ENCODE measurements at regions not wholly inside any gene's neighbourhood (a gene's known extent, or its start where the extent isn't known, plus 50 kb on each side); places are given as distances from the start of the nearest gene placed in this dataset.

GRCh38 chr13:60758637-60759036 lies 361.6 kb downstream of the TDRD3 start:
- no peak for FAIRE-seq

- no peak for FAIRE-seq
Observed at GRCh38 chr13:60757501-60758215, 360.6 kb downstream of the TDRD3 start.

DNA sequence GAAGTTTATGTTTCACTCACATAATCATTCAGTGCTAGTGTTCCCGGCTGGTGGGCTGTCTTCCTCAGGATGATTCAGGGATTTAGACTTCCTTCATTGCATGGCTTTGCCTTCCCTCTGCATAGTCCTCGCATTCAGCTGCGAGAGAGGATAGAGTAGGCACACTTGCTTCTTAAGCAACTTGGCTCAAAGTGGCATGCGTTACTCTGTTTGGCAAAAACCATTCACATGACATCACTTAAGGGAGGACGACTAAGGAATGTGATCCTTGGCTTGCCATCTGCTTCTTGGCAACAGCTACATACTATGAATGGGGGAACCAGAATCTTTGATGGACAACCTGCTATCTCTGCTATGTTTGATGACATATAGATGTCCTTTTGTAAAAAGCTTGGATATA lies 359.3 kb downstream of the TDRD3 start:
- FAIRE-seq, result no peak

GRCh38 chr13:60755380-60756163 lies 358.6 kb downstream of the TDRD3 start:
- no peak for FAIRE-seq

DNA sequence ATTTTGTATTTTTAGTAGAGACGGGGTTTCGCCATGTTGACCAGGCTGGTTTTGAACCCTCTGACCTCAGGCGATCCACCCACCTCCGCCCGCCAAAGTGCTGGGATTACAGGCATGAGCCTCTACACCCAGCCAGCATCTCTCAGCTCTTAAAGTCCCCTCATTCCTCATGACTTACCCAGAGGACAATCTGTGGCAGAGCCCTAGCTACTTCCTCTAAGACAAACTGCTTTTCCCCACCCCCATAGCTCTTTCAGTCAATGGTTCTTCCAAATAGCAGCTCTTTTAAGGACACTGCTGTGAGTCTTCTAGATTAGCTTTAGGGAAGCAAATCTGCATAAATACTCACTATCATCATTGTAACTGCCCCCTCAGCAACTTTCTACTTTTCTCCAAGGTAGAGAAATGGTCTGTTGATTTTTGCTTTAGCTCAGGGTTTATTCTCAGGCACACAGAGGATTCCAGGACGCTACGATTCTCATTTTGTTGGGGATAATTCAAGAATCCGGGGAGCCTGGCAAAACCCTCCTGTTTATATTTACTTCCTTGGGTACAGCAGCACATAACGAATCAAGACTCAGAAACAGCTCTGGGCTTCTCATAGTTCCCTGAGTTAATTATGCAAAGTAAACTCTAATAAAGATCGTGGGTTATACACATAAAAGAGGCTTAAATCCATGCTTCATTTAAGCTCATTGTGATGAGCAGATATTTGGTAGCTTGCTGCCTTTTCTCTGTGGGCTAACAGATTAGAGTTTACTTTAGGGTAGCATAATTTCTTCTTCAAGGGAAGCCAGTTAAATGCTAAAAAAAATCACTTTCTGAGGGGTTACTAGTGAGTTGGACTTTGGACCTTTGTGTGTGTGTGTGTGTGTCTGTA lies 357.4 kb downstream of the TDRD3 start:
- no peak for FAIRE-seq

DNA sequence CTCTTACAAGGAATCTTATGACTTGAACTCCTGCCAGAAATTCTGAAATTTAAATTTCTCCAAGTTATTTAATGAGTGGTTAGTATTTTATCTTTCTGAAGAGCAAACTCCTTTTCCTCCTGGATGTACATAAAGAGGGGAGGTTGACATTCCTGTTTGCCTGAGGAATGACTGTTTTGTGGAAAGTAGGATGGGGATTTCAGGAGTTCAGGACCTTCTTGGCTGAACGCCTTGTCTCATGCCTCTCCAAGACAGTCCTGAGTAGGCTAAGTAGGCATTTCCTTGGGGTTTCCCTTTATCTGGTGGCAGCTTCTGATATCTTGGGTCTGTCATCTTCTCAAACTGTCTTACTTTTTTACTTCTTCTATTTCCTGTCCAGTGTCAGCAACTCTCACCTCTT lies 356.6 kb downstream of the TDRD3 start:
- FAIRE-seq, result no peak

GRCh38 chr13:60745343-60745742 lies 348.3 kb downstream of the TDRD3 start:
- no peak for FAIRE-seq

DNA sequence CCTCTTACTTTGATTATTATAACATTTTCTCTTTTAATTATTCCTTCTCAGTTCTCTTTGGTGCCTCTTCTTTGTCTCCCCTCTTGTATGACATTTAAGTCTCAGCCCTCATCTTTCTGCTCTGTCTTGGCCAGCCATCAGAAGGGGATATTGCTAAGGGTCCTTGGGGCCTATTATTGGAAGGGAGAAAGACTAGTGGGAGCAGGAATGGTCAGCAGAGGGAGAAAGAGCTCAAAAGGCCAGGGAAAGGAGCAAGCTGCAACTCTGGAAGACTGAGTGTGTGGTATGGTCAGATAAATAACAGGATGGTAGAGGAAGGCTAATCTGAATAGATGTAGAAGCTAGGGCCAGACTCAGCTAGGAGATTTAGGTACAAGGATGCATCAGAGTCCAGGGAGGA lies 336.9 kb downstream of the TDRD3 start:
- FAIRE-seq, result no peak

DNA sequence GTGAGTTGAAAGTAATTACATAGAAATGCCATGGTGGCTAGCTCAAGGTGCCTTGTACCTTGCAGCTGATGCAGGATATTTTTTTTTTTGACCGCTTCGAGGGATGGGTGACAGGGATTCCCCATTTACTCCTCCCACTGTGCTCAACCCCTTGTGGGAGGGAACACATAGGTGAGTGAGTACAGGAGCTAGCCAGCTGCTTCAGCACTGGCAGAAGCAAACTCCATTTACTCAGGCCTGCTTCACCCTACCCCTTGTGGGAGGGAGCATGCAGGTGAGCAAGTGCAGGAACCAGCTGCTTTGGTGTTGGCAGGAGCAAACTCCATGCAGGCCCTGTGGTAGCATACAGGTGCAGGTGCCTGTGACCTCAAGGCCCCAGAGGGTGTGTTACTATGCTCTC lies 330.1 kb downstream of the TDRD3 start:
- no peak for FAIRE-seq

DNA sequence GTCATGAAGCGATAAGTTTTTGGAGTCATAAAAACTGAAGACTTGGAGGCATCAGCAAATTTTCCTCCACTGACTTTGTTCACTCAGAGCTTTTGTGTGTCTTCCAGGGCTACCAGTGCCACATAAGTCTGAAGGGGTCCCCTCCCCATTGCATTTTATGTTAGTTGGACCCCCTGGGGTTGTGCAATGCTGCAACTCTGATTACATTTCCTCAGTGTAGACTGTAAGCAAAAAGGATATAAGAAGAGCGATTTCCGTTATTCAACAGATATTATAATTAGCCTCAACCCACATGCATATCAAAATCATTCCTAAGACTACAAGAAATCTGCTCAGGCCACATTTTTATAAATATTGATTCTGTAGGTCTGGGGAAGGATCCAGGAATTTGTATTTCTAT lies 324.0 kb downstream of the TDRD3 start:
- no peak for FAIRE-seq

DNA sequence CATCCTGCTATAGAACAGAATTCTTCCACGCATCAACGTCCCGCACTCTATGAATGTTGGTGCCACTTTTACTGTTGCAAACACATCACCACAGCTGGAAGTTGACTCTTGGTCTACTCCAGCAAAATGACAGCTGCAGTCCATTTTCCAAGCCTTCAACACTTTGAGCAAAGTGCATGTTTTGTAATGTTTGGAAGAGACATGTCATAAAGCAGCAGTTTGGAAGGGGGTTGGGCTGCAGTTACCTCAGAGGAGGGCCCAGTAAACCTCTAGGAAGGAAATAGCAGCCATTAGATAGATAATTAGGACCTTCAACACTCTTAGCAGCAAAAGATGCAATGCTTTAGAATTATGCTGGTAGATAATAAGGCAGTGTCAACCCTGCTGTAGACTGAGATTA lies 323.6 kb downstream of the TDRD3 start:
- FAIRE-seq, result no peak

GRCh38 chr13:60716313-60716712 lies 319.3 kb downstream of the TDRD3 start:
- FAIRE-seq, result no peak

GRCh38 chr13:60707878-60708277 lies 310.9 kb downstream of the TDRD3 start:
- FAIRE-seq, result no peak

- no peak for FAIRE-seq
Observed at GRCh38 chr13:60701895-60702294, 304.9 kb downstream of the TDRD3 start.

DNA sequence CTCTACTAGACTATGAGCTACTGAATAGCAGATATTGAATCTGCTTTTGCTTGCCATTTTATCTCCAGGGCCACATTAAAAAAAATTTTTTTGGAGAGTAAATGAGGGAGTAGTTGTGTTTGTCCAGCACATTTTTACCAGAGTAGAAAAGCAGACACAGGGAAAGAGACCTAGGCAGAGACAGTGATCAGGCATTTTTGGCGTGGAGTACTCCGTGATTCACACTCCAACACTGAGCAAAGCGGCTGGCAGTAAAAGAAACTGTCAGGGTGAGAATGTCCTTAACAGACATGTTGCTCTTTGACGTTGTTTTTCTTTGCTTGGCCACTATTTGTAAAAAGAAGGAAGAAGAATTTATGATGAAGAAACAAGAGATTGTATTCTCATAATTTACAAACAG lies 304.0 kb downstream of the TDRD3 start:
- FAIRE-seq, result no peak

DNA sequence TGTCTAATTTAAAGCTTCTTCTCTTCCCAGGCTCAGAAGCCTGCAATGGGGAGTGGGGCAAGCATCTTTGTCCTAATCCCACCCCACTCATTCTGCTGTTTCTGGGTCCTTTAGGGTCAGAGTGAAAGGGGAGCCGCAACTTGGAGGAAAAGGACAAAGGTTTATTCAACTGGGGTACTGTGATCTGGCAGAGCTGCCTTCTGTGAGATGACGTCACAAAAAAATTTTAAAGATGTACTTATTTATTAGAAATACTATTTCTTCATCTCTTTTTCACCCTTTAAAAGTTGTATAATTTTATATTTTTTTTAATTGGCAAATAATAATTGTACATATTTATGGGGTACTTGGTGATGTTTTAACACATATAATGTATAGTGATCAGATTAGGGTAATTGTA lies 302.6 kb downstream of the TDRD3 start:
- no peak for FAIRE-seq

DNA sequence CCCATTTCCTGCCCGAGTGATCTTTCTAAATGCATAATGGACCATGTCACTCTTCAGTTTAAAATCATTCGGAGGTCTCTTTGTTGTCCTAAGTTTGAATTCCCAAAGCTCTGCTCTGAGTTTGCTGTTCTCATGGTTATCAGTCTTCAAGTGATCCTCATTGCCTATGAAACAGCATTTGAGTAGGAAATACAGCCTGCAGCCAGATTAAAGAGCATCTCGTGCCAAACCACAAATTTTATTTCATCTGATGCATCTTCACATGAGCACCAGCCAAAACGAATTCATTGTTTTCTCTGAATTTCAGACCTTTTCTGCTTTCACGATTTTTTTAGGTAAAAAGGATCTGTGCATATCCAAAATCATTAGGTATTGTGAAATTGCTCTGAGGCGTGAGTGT lies 299.6 kb downstream of the TDRD3 start:
- no peak for FAIRE-seq

DNA sequence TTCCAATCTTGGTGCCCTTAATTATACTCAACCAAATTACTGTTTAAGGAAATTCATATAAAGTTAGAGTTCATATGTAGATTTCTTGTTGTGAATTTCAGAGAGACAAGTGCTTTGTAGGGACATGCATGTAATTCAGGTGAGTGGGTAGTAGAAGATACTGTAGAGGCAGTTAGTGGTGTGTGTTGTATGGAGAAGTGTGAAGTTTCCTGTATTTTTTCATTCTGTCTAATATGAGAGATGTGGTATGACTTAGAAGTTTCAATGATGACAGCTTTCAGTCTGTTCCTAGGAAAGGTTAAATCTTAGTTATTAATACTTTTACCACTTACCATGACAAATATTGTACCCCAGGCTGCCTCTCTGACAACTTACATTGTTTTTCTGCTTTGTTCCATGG lies 294.2 kb downstream of the TDRD3 start:
- FAIRE-seq, result no peak

GRCh38 chr13:60690604-60691003 lies 293.6 kb downstream of the TDRD3 start:
- no peak for FAIRE-seq

DNA sequence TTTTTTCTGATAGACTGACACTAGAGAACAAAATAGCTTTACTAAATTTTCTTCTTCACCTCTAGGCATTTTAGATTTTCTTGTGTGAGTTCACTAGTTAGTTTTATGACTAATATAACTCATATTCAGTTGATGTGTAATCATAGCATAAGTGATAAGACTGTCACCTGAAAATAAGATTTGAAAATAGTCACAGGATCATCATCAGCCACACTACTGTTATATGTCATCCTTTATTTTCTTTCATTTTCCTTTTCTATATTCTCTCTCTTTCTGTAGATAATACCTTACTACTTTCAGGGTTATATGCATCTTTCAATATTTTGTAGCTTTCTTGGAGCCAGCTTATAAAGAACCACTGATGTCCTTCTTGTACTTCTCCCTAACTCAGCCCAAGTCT lies 292.6 kb downstream of the TDRD3 start:
- FAIRE-seq, result no peak

DNA sequence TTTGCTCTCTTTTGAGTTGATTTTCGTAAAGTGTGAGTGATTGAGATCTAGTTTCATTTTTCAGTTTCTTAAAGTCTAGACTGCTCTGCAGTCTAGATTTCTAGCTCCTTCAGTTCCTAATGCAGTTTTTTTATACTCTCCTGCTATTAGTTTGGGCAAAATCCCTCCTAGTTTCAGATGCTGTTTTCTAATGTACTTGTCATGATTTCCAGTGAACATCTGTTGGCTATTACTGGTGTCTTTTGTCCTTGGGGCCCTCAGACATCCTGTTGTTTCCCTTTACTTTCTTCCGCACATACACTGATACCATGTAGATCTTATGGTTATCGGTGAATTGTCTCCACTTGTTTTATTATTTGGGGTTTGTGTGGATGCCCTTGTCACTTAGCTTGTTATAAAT lies 292.1 kb downstream of the TDRD3 start:
- no peak for FAIRE-seq

DNA sequence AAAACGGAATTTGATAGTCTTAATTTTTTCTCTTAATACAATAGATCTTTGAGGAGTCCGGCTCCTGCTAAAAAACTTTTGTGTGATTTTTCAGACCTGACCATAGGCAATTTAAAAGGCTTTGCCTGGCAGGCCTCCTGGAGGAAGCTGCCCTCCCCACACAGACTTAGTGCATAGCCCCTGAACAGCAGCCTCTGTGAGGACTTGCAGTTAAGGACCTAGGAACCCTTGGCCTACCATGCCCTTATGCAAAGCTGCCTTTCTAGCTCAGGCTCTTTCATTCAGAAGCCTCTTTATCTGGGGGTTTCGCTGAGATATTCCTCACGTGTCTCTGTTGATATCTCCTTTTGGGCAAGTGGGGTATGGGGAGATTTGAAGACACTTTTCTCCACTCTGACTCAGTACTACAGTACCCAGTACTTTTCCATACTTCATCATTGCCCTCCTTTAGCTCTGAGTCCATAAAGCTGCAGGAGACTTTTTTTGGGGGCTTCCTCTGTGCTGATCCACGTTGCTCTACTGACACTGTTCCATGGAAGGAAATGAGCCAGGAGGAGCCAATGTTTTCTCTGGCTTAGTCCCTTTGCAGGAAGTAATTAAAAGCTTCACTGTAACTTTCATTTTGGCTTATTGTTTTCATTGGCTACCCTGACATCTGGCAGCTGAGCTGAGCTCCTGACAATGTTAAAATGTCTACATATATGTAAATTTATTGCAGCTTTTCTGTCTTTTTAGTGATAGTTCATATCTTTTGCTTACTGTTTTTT lies 283.1 kb downstream of the TDRD3 start:
- FAIRE-seq, result no peak

- FAIRE-seq, result no peak
Observed at GRCh38 chr13:60679131-60679530, 282.1 kb downstream of the TDRD3 start.

All from A204.1 (cell line).